H9 (cell line): ENCODE measurements at regions not wholly inside any gene's neighbourhood (a gene's known extent, or its start where the extent isn't known, plus 50 kb on each side); places are given as distances from the start of the nearest gene placed in this dataset.

ENCODE experiments used
- DNase-seq: peaks from one replicate; pipeline ENCODE4 v3.0.0-alpha.2; 2017
- H2AFZ ChIP-seq: one replicate; pipeline ENCODE4 v1.6.1; 2013; ENCODE audit warnings: mild to moderate bottlenecking, low read length, control low read depth, moderate library complexity
- H2AK5ac ChIP-seq: 2 replicates; pipeline ENCODE4 v1.6.1; 2013; ENCODE audit warnings: low read length, control low read depth, mixed read lengths; ENCODE audit not compliant: insufficient read length
- H2BK120ac ChIP-seq: one replicate; pipeline ENCODE4 v1.6.1; 2013; ENCODE audit warnings: low read depth, mild to moderate bottlenecking, low read length, control low read depth, inconsistent platforms; ENCODE audit not compliant: poor library complexity, severe bottlenecking
- H2BK12ac ChIP-seq: 2 replicates; pipeline ENCODE4 v1.6.1; 2013; ENCODE audit warnings: low read length, control low read depth, mixed read lengths, low read depth; ENCODE audit not compliant: insufficient read length
- H2BK15ac ChIP-seq: 2 replicates; pipeline ENCODE4 v1.6.1; 2013; ENCODE audit warnings: low read depth, low read length, control low read depth
- H2BK20ac ChIP-seq: one replicate; pipeline ENCODE4 v1.6.1; 2013; ENCODE audit warnings: low read depth, mild to moderate bottlenecking, low read length, control low read depth, inconsistent platforms; ENCODE audit not compliant: poor library complexity, severe bottlenecking
- H2BK5ac ChIP-seq: 2 replicates; pipeline ENCODE4 v1.6.1; 2013; ENCODE audit warnings: low read length, control low read depth, mixed read lengths; ENCODE audit not compliant: insufficient read length
- H3K14ac ChIP-seq: 2 replicates; pipeline ENCODE4 v1.6.1; 2013; ENCODE audit warnings: low read length, control low read depth; ENCODE audit not compliant: insufficient read depth
- H3K18ac ChIP-seq: 2 replicates; pipeline ENCODE4 v1.6.1; 2013; ENCODE audit warnings: low read depth, mild to moderate bottlenecking, mixed read lengths, low read length, control low read depth; ENCODE audit not compliant: insufficient read length
- H3K23ac ChIP-seq: 2 replicates; pipeline ENCODE4 v1.6.1; 2013; ENCODE audit warnings: low read length, control low read depth, mixed read lengths, low read depth; ENCODE audit not compliant: insufficient read length
- H3K23me2 ChIP-seq: 2 replicates; pipeline ENCODE4 v1.6.1; 2013; ENCODE audit warnings: low read depth, mild to moderate bottlenecking, mixed read lengths, low read length, control low read depth; ENCODE audit not compliant: insufficient read length, poor library complexity, severe bottlenecking
- H3K27ac ChIP-seq: 2 replicates; pipeline ENCODE4 v1.5.1; 2013; ENCODE audit warnings: low read length, control low read depth, mixed read lengths, low read depth; ENCODE audit not compliant: insufficient read length
- H3K27me3 ChIP-seq: 2 replicates; pipeline ENCODE4 v1.6.1; 2013; ENCODE audit warnings: low read length, control low read depth, inconsistent platforms; ENCODE audit not compliant: insufficient read depth
- H3K4ac ChIP-seq: 2 replicates; pipeline ENCODE4 v1.6.1; 2013; ENCODE audit warnings: low read depth, mild to moderate bottlenecking, control low read depth, inconsistent platforms, low read length, moderate library complexity
- H3K4me1 ChIP-seq: 2 replicates; pipeline ENCODE4 v1.6.1; 2013; ENCODE audit warnings: low read length, control low read depth, inconsistent platforms; ENCODE audit not compliant: insufficient read depth
- H3K4me2 ChIP-seq: 2 replicates; pipeline ENCODE4 v1.6.1; 2013; ENCODE audit warnings: low read length, control low read depth, mixed read lengths; ENCODE audit not compliant: insufficient read length, insufficient read depth
- H3K56ac ChIP-seq: 2 replicates; pipeline ENCODE4 v1.6.1; 2013; ENCODE audit warnings: low read depth, mild to moderate bottlenecking, mixed read lengths, low read length, control low read depth; ENCODE audit not compliant: insufficient read length
- H3K79me1 ChIP-seq: 2 replicates; pipeline ENCODE4 v1.6.1; 2013; ENCODE audit warnings: low read depth, mild to moderate bottlenecking, moderate library complexity, low read length, control low read depth, inconsistent platforms; ENCODE audit not compliant: insufficient read depth, poor library complexity, severe bottlenecking
- H3K79me2 ChIP-seq: 2 replicates; pipeline ENCODE4 v1.6.1; 2013; ENCODE audit warnings: low read length, control low read depth, inconsistent platforms; ENCODE audit not compliant: insufficient read depth
- H3K9ac ChIP-seq: 2 replicates; pipeline ENCODE4 v1.6.1; 2013; ENCODE audit warnings: low read length, control low read depth, mixed read lengths; ENCODE audit not compliant: insufficient read length; ENCODE audit errors: extremely low read depth
- H3K9me3 ChIP-seq: one replicate; pipeline ENCODE4 v1.6.1; 2013; ENCODE audit warnings: low read depth, low read length, inconsistent platforms; ENCODE audit not compliant: control insufficient read depth
- H3T11ph ChIP-seq: one replicate; pipeline ENCODE4 v1.6.1; 2013; ENCODE audit warnings: mild to moderate bottlenecking, low read length, control low read depth, inconsistent platforms
- H4K20me1 ChIP-seq: one replicate; pipeline ENCODE4 v1.6.1; 2013; ENCODE audit not compliant: control insufficient read depth, insufficient read length, insufficient read depth
- H4K5ac ChIP-seq: 2 replicates; pipeline ENCODE4 v1.6.1; 2013; ENCODE audit warnings: low read depth, mild to moderate bottlenecking, mixed read lengths, low read length, control low read depth; ENCODE audit not compliant: insufficient read length
- H4K8ac ChIP-seq: replicated peaks from 2 replicates; pipeline ENCODE4 v1.6.1; 2013; ENCODE audit warnings: low read length, control low read depth, mixed read lengths, low read depth; ENCODE audit not compliant: insufficient read length
- H4K91ac ChIP-seq: 2 replicates; pipeline ENCODE4 v1.6.1; 2013; ENCODE audit warnings: low read depth, mild to moderate bottlenecking, moderate library complexity, mixed read lengths, low read length, control low read depth; ENCODE audit not compliant: insufficient read length
- H3K27ac Mint-ChIP-seq, 3 experiments: 2 replicates in 2 of 3; 3 replicates in 1 of 3; pipeline ENCODE4 v1.8.0; 2020 to 2021; ENCODE audit warnings: mixed read lengths in 3 of 3, mild to moderate bottlenecking in 1 of 3, moderate library complexity in 1 of 3
- H3K27me3 Mint-ChIP-seq: 2 replicates; pipeline ENCODE4 v1.8.0; 2021; ENCODE audit warnings: low read depth, mild to moderate bottlenecking, moderate library complexity, mixed read lengths
- H3K36me3 Mint-ChIP-seq, 3 experiments: 2 replicates in 2 of 3; 3 replicates in 1 of 3; pipeline ENCODE4 v1.8.0; 2020 to 2021; ENCODE audit warnings: low read depth in 3 of 3, mixed read lengths in 3 of 3; ENCODE audit not compliant: insufficient read depth in 1 of 3
- H3K4me1 Mint-ChIP-seq, 2 experiments: 2 replicates each; pipeline ENCODE4 v1.8.0; 2020; ENCODE audit warnings: mixed read lengths in 2 of 2
- H3K4me3 Mint-ChIP-seq, 2 experiments: 2 replicates in 1 of 2; 3 replicates in 1 of 2; pipeline ENCODE4 v1.8.0; 2020 to 2021; ENCODE audit warnings: mild to moderate bottlenecking in 2 of 2, mixed read lengths in 2 of 2, moderate library complexity in 1 of 2
- H3K9me3 Mint-ChIP-seq, 2 experiments: 2 replicates in 1 of 2; 3 replicates in 1 of 2; pipeline ENCODE4 v1.8.0; 2020; ENCODE audit warnings: mild to moderate bottlenecking in 2 of 2, mixed read lengths in 2 of 2, moderate library complexity in 1 of 2
- CTCF ChIP-seq: fragments of 200-600 bp; sonication (generic); conservative IDR thresholded peaks from 3 replicates; pipeline ENCODE4 v1.8.0; 2021; ENCODE audit warnings: antibody characterized with exemption, mild to moderate bottlenecking
- WGBS: extraction: QIAGEN DNeasy Blood & Tissue Kit; methylation state at CpG from one replicate; pipeline ENCODE4 v1.1.7; 2013; ENCODE audit warnings: missing lambda C conversion rate, low lambda C conversion rate, mixed read lengths; ENCODE audit not compliant: insufficient read length; ENCODE audit errors: extremely low coverage; 5-methylcytosine and 5-hydroxymethylcytosine counted together

- no peak overlapping the region for H2BK12ac ChIP-seq
- H3K27me3 ChIP-seq = no peaks in the 10 kb centered on the region
- H4K20me1 ChIP-seq = no peaks in the 10 kb centered on the region
- H2AFZ ChIP-seq = no peak overlapping the region
- H3T11ph ChIP-seq = no peak overlapping the region
- H2BK15ac ChIP-seq = no peak overlapping the region
- H3K9me3 ChIP-seq = no peaks in the 10 kb centered on the region
- H3K4me1 ChIP-seq = no peaks in the 10 kb centered on the region
- no peak overlapping the region for H3K4me3 Mint-ChIP-seq
- DNase-seq = no peak
- H2BK5ac ChIP-seq = no peak overlapping the region
- peaks cover 0 to 2% of the 10 kb centered on the region in 2 experiments; a peak in 3 of 5 replicates for H3K9me3 Mint-ChIP-seq
- no CpG with 5 or more reads among the region's 2 CpGs for WGBS
- H4K91ac ChIP-seq = no peak overlapping the region
- no peaks in the 10 kb centered on the region for H3K27me3 Mint-ChIP-seq
- no peaks in the 10 kb centered on the region for H3K23me2 ChIP-seq
- no peak overlapping the region; the same call in 1 of the 2 replicates for H3K14ac ChIP-seq
- no peak overlapping the region for H2BK20ac ChIP-seq
- H2BK120ac ChIP-seq = no peak overlapping the region
- H3K56ac ChIP-seq = no peak overlapping the region
- H3K79me2 ChIP-seq = no peaks in the 10 kb centered on the region
- H3K4ac ChIP-seq = no peak overlapping the region
- no peak overlapping the region for H3K27ac ChIP-seq
- no peak overlapping the region for H3K18ac ChIP-seq
- H2AK5ac ChIP-seq = no peak overlapping the region
- no peaks in the 10 kb centered on the region for H3K79me1 ChIP-seq
- no peak overlapping the region for H3K9ac ChIP-seq
- no peaks in the 10 kb centered on the region for H3K4me1 Mint-ChIP-seq
- no peak overlapping the region for H3K4me2 ChIP-seq
- H4K5ac ChIP-seq = no peak overlapping the region
- H3K36me3 Mint-ChIP-seq = no peaks in the 10 kb centered on the region
- no peak overlapping the region for H4K8ac ChIP-seq
- TF ChIP-seq CTCF = no peak
- H3K23ac ChIP-seq = no peak overlapping the region
- H3K27ac Mint-ChIP-seq = no peak overlapping the region
These were observed 70.6 kb upstream of the PTPN3 start for GRCh38 chr9:109568568-109569210.
